Keratinocyte (primary cell): ENCODE measurements at regions not wholly inside any gene's neighbourhood (a gene's known extent, or its start where the extent isn't known, plus 50 kb on each side); places are given as distances from the start of the nearest gene placed in this dataset.
A peak's percentile ranks its signal among the peaks of the same experiment; 100 is the strongest.

Experiments
- DNase-seq: peaks from one replicate; pipeline ENCODE4 v3.0.0-alpha.2; 2011; ENCODE audit warnings: low read depth, missing footprints, low spot score
- FAIRE-seq: peaks from 2 replicates; lab custom pipeline; 2011; peaks lifted over from hg19 to GRCh38; lab: Jason Lieb, UNC
- H2AFZ ChIP-seq: 2 replicates; pipeline ENCODE4 v1.6.0; 2012; ENCODE audit warnings: low read length, control low read depth, inconsistent platforms; ENCODE audit not compliant: control insufficient read depth
- H3K27ac ChIP-seq: 2 replicates; pipeline ENCODE4 v1.5.1; 2011; ENCODE audit warnings: low read length; ENCODE audit not compliant: control insufficient read depth, insufficient read depth
- H3K27me3 ChIP-seq: 3 replicates; pipeline ENCODE4 v1.6.0; 2011; ENCODE audit warnings: low read length; ENCODE audit not compliant: control insufficient read depth, insufficient read depth; ENCODE audit errors: extremely low read depth
- H3K36me3 ChIP-seq, 2 experiments: 2 replicates in 1 of 2; 3 replicates in 1 of 2; pipeline ENCODE4 v1.5.1; 2011; ENCODE audit warnings: low read length in 2 of 2, mild to moderate bottlenecking in 1 of 2; ENCODE audit not compliant: control insufficient read depth in 2 of 2, insufficient read depth in 2 of 2; ENCODE audit errors: extremely low read depth in 1 of 2
- H3K4me1 ChIP-seq: 3 replicates; pipeline ENCODE4 v1.5.1; 2011; ENCODE audit warnings: low read length; ENCODE audit not compliant: control insufficient read depth, insufficient read depth; ENCODE audit errors: extremely low read depth
- H3K4me2 ChIP-seq: 3 replicates; pipeline ENCODE4 v1.6.0; 2011; ENCODE audit warnings: low read depth, low read length; ENCODE audit not compliant: control insufficient read depth, insufficient read depth; ENCODE audit errors: extremely low read depth
- H3K4me3 ChIP-seq, 3 experiments: fragments of 200-600 bp in 1 of 3; sonication (generic) in 1 of 3; 2 replicates in 2 of 3; 3 replicates in 1 of 3; pipeline ENCODE4 v1.5.1; 2011 to 2016; ENCODE audit warnings: low read length in 3 of 3, mild to moderate bottlenecking in 3 of 3, control low read depth in 2 of 3, inconsistent platforms in 1 of 3, low read depth in 1 of 3, mixed read lengths in 1 of 3, mixed run types in 1 of 3, moderate library complexity in 1 of 3; ENCODE audit not compliant: control insufficient read depth in 2 of 3, insufficient read depth in 2 of 3; ENCODE audit errors: extremely low read depth in 1 of 3
- H3K79me2 ChIP-seq: 2 replicates; pipeline ENCODE4 v1.6.0; 2012; ENCODE audit warnings: low read length; ENCODE audit not compliant: control insufficient read depth, insufficient read depth
- H3K9ac ChIP-seq: 3 replicates; pipeline ENCODE4 v1.6.0; 2011; ENCODE audit warnings: low read length; ENCODE audit not compliant: control insufficient read depth, insufficient read depth; ENCODE audit errors: extremely low read depth
- H3K9me1 ChIP-seq: 3 replicates; pipeline ENCODE4 v1.6.0; 2011; ENCODE audit warnings: low read length; ENCODE audit not compliant: control insufficient read depth, insufficient read depth; ENCODE audit errors: extremely low read depth
- H3K9me3 ChIP-seq: 2 replicates; pipeline ENCODE4 v1.5.1; 2012; ENCODE audit warnings: low read depth, low read length; ENCODE audit not compliant: control insufficient read depth
- H4K20me1 ChIP-seq: 3 replicates; pipeline ENCODE4 v1.6.0; 2011; ENCODE audit warnings: low read length; ENCODE audit not compliant: control insufficient read depth, insufficient read depth; ENCODE audit errors: extremely low read depth
- EZH2 ChIP-seq: IDR thresholded peaks from one replicate; pipeline ENCODE4 v1.6.1; 2012; ENCODE audit warnings: inconsistent platforms, mild to moderate bottlenecking, low read length, moderate library complexity
- dilution Hi-C: fragments of 300-500 bp; cut with MboI; formaldehyde crosslinking; loops from one replicate; pipeline ENCODE4 v1.7.0; 2020; ENCODE audit warnings: low sequenced_read_pairs; ENCODE audit not compliant: extremely low pct_ligation_motif_present
- TF ChIP-seq, protein P1 (sequence below), 3 experiments: IDR thresholded peaks in 1 of 3; conservative IDR thresholded peaks in 1 of 3; optimal IDR thresholded peaks in 1 of 3; 2 replicates in 2 of 3; 3 replicates in 1 of 3; pipeline versions ENCODE3 to v1.5.1; 2011; ENCODE audit warnings: low read length in 3 of 3, mild to moderate bottlenecking in 3 of 3, moderate library complexity in 2 of 3, control low read depth in 1 of 3, inconsistent platforms in 1 of 3; ENCODE audit not compliant: insufficient read depth in 2 of 3; ENCODE audit errors: extremely low read depth in 1 of 3

GRCh38 chr5:98630621-98631020, 142.8 kb upstream of the RGMB start:
- Histone ChIP-seq H3K9me3 (no peaks in the 10 kb centered on the region), H3K27me3 (no peaks in the 10 kb centered on the region), H3K4me2 (no peak overlapping the region), H3K9ac (no peak overlapping the region), H3K27ac (no peak overlapping the region), H3K79me2 (no peaks in the 10 kb centered on the region), H3K9me1 (no peaks in the 10 kb centered on the region), H3K4me3 (no peak overlapping the region), H3K4me1 (peaks cover 7% of the 10 kb centered on the region), H4K20me1 (no peaks in the 10 kb centered on the region), H3K36me3 (no peaks in the 10 kb centered on the region), H2AFZ (no peak overlapping the region)
- TF ChIP-seq, protein P1, sequence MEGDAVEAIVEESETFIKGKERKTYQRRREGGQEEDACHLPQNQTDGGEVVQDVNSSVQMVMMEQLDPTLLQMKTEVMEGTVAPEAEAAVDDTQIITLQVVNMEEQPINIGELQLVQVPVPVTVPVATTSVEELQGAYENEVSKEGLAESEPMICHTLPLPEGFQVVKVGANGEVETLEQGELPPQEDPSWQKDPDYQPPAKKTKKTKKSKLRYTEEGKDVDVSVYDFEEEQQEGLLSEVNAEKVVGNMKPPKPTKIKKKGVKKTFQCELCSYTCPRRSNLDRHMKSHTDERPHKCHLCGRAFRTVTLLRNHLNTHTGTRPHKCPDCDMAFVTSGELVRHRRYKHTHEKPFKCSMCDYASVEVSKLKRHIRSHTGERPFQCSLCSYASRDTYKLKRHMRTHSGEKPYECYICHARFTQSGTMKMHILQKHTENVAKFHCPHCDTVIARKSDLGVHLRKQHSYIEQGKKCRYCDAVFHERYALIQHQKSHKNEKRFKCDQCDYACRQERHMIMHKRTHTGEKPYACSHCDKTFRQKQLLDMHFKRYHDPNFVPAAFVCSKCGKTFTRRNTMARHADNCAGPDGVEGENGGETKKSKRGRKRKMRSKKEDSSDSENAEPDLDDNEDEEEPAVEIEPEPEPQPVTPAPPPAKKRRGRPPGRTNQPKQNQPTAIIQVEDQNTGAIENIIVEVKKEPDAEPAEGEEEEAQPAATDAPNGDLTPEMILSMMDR (optimal IDR thresholded peaks at IDR 0.05 in 1 of 3, IDR thresholded peaks at IDR 0.05 in 1 of 3, conservative IDR thresholded peaks at IDR 0.05 in 1 of 3; ENCODE audit: extremely low read depth in 1 of 3, insufficient read depth in 2 of 3, low read length in 3 of 3), result no peak
- no peak for TF ChIP-seq EZH2
- dilution Hi-C loops, result no loop called here
- DNase-seq (no peak), FAIRE-seq (no peak)

- Histone ChIP-seq H4K20me1 (no peaks in the 10 kb centered on the region), H3K27me3 (no peaks in the 10 kb centered on the region), H3K79me2 (no peaks in the 10 kb centered on the region), H3K4me2 (peak overlapping the region; percentile 5), H3K4me1 (peaks cover 7% of the 10 kb centered on the region), H3K9ac (no peak overlapping the region), H3K4me3 (no peak overlapping the region), H3K9me1 (no peaks in the 10 kb centered on the region), H3K27ac (no peak overlapping the region), H3K9me3 (no peaks in the 10 kb centered on the region), H3K36me3 (no peaks in the 10 kb centered on the region), H2AFZ (no peak overlapping the region)
- DNase-seq, result no peak
- FAIRE-seq, result no peak
- TF ChIP-seq, protein P1 (optimal IDR thresholded peaks at IDR 0.05 in 1 of 3, IDR thresholded peaks at IDR 0.05 in 1 of 3, conservative IDR thresholded peaks at IDR 0.05 in 1 of 3; ENCODE audit: extremely low read depth in 1 of 3, insufficient read depth in 2 of 3, low read length in 3 of 3), result no peak
- no peak for TF ChIP-seq EZH2
- dilution Hi-C loops, result no loop called here
Measured at GRCh38 chr5:98631311-98632054, 142.0 kb upstream of the RGMB start.
